CD4-positive, CD25-positive, alpha-beta regulatory T cell (primary cell): ENCODE measurements at regions not wholly inside any gene's neighbourhood (a gene's known extent, or its start where the extent isn't known, plus 50 kb on each side); places are given as distances from the start of the nearest gene placed in this dataset.

ENCODE experiments used
- ATAC-seq, 2 donors: fragments of 150-1000 bp; cut with Tn5 transposase; one replicate each; pipeline ENCODE4 v1.10.0; 2021; ENCODE audit warnings: low read depth in 2 of 2, moderate number of reproducible peaks in 2 of 2, moderate library complexity in 1 of 2
- DNase-seq, 3 donors: peaks; one replicate each; pipeline versions ENCODE4 v3.0.0 to v3.0.0-alpha.2; 2012 to 2022; ENCODE audit warnings: mixed read lengths in 1 of 3
- H3K27ac ChIP-seq: one replicate; pipeline ENCODE4 v1.7.0; 2013; ENCODE audit warnings: mild to moderate bottlenecking, low read length; ENCODE audit not compliant: insufficient read depth, poor library complexity, severe bottlenecking
- H3K27me3 ChIP-seq: one replicate; pipeline ENCODE4 v1.7.0; 2013; ENCODE audit warnings: low read length; ENCODE audit not compliant: control insufficient read depth, insufficient read depth
- H3K36me3 ChIP-seq: one replicate; pipeline ENCODE4 v1.7.0; 2013; ENCODE audit warnings: mild to moderate bottlenecking, low read length, moderate library complexity; ENCODE audit not compliant: control insufficient read depth, insufficient read depth
- H3K4me1 ChIP-seq: 2 replicates; pipeline ENCODE4 v1.7.0; 2013; ENCODE audit warnings: mild to moderate bottlenecking, low read length; ENCODE audit not compliant: insufficient read depth, control insufficient read depth, poor library complexity, severe bottlenecking
- H3K4me3 ChIP-seq: one replicate; pipeline ENCODE4 v1.7.0; 2013; ENCODE audit warnings: low read depth, mild to moderate bottlenecking, low read length, moderate library complexity
- H3K9me3 ChIP-seq, 2 experiments: 1 replicate in 1 of 2; 2 replicates in 1 of 2; pipeline ENCODE4 v1.7.0; 2013; ENCODE audit warnings: low read length in 2 of 2, mild to moderate bottlenecking in 1 of 2, moderate library complexity in 1 of 2; ENCODE audit not compliant: control insufficient read depth in 2 of 2
- H3K27ac Mint-ChIP-seq, 3 donors: one replicate each; pipeline ENCODE4 v1.8.0; 2020 to 2022; ENCODE audit warnings: mild to moderate bottlenecking in 3 of 3, mixed read lengths in 3 of 3, moderate library complexity in 2 of 3
- H3K27me3 Mint-ChIP-seq: one replicate; pipeline ENCODE4 v1.8.0; 2022; ENCODE audit warnings: mild to moderate bottlenecking, mixed read lengths
- H3K36me3 Mint-ChIP-seq: one replicate; pipeline ENCODE4 v1.8.0; 2020; ENCODE audit warnings: mixed read lengths
- H3K4me1 Mint-ChIP-seq, 4 donors: one replicate each; pipeline ENCODE4 v1.8.0; 2020 to 2022; ENCODE audit warnings: mixed read lengths in 4 of 4, mild to moderate bottlenecking in 1 of 4
- H3K4me3 Mint-ChIP-seq, 4 donors: one replicate each; pipeline ENCODE4 v1.8.0; 2020 to 2022; ENCODE audit warnings: mild to moderate bottlenecking in 4 of 4, mixed read lengths in 4 of 4, moderate library complexity in 3 of 4
- H3K9me3 Mint-ChIP-seq, 7 donors: one replicate each; pipeline ENCODE4 v1.8.0; 2020 to 2022; ENCODE audit warnings: mixed read lengths in 7 of 7, mild to moderate bottlenecking in 3 of 7, moderate library complexity in 2 of 7

DNA sequence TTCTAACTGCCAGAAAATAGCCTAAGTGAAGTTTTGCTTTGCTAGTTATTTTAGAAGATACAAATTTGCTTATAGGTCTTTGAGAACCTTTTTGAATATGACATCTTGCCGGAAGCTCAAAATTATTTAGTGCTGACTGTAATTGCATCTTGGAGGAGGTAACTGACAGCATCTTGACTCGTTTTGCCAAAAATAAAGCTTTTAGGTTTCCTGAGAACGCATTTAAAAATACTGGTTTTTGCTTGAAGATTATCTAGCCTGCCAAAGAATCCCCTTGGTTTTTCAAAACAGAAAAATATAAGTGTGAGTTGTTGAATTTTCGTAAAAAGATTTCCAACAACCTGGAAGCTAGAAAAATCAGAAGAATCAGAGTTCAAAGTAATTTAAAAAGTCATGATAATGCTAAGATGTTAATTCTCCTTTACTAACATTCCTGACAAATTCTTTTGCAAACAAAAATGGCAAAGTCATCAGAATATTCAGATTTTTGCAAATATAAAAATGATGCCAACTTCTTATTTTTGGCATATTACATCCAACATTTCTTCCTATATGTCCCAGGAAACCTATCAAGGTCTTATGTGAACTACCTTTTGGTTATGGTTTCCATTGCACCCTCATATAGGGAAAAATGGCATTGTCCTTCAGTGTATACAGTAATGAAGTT lies 178.0 kb upstream of the SLC8A1 start:
- no peaks in the 10 kb centered on the region for H3K27me3 Mint-ChIP-seq
- no peak overlapping the region for H3K27ac ChIP-seq
- H3K27ac Mint-ChIP-seq: no peak overlapping the region
- no peaks in the 10 kb centered on the region for H3K4me1 ChIP-seq
- DNase-seq (no peak), ATAC-seq (no peak)
- H3K9me3 ChIP-seq: no peaks in the 10 kb centered on the region
- H3K4me1 Mint-ChIP-seq: no peaks in the 10 kb centered on the region
- no peaks in the 10 kb centered on the region for H3K36me3 ChIP-seq
- H3K4me3 Mint-ChIP-seq: no peak overlapping the region
- H3K27me3 ChIP-seq: no peaks in the 10 kb centered on the region
- no peaks in the 10 kb centered on the region for H3K36me3 Mint-ChIP-seq
- H3K9me3 Mint-ChIP-seq: peaks cover 0 to 6% (median 0%) of the 10 kb centered on the region in 7 donors
- no peak overlapping the region for H3K4me3 ChIP-seq

DNA sequence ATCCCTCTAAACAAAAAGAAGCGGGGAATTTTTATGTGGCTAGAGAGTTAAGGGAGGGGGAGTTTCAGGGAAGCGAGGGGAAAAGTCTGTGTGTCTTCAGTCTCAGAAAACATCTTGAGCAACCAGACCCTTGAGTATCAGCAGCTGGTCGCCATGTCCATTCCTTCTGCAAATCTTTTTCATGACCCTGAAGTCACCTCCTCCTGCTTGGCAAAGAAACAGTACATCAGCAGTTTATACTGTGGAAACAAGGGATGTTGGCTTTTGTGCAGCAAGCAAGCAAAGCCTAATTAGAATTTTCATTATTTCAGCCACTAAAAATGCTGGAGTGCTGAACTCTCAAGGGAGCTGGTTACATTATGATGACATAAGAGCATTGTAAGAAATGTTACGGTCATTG lies 187.4 kb upstream of the SLC8A1 start:
- Histone ChIP-seq H3K4me1 (no peaks in the 10 kb centered on the region), H3K27me3 (no peaks in the 10 kb centered on the region), H3K27ac (no peak overlapping the region), H3K4me3 (no peak overlapping the region), H3K9me3 (no peaks in the 10 kb centered on the region), H3K36me3 (no peaks in the 10 kb centered on the region)
- Mint-ChIP-seq H3K27ac (no peak overlapping the region), H3K27me3 (no peaks in the 10 kb centered on the region), H3K36me3 (no peaks in the 10 kb centered on the region), H3K9me3 (peaks cover 0 to 6% (median 1%) of the 10 kb centered on the region in 7 donors), H3K4me3 (no peak overlapping the region), H3K4me1 (no peaks in the 10 kb centered on the region)
- ATAC-seq (no peak), DNase-seq (no peak)

DNA sequence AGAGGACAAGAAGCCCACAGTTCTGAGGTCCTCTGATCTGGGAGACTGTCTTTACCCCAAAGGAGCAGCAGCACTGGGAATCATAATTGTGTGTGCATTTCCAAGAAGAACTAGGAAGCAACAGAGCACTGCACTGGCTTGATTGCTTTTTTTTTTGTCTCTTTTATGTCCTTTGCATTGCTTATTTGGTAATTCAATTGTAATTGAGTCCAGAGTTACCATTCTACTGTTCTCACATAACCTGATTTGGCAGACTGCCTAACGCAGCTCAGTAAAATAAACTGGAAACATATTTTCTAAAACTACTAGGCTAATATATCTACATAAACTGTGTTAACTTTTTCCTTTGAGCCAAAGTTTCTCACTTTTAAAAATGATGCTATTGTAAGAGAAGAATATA lies 190.3 kb upstream of the SLC8A1 start:
- H3K27ac ChIP-seq: no peak overlapping the region
- no peaks in the 10 kb centered on the region for H3K4me1 ChIP-seq
- no peak overlapping the region for H3K4me3 Mint-ChIP-seq
- no peaks in the 10 kb centered on the region for H3K36me3 Mint-ChIP-seq
- no peaks in the 10 kb centered on the region for H3K36me3 ChIP-seq
- peaks cover 0 to 3% (median 0%) of the 10 kb centered on the region in 7 donors for H3K9me3 Mint-ChIP-seq
- no peaks in the 10 kb centered on the region for H3K27me3 ChIP-seq
- no peak overlapping the region for H3K27ac Mint-ChIP-seq
- ATAC-seq (no peak), DNase-seq (no peak)
- no peaks in the 10 kb centered on the region for H3K27me3 Mint-ChIP-seq
- H3K9me3 ChIP-seq: no peaks in the 10 kb centered on the region
- no peaks in the 10 kb centered on the region for H3K4me1 Mint-ChIP-seq
- no peak overlapping the region for H3K4me3 ChIP-seq

DNA sequence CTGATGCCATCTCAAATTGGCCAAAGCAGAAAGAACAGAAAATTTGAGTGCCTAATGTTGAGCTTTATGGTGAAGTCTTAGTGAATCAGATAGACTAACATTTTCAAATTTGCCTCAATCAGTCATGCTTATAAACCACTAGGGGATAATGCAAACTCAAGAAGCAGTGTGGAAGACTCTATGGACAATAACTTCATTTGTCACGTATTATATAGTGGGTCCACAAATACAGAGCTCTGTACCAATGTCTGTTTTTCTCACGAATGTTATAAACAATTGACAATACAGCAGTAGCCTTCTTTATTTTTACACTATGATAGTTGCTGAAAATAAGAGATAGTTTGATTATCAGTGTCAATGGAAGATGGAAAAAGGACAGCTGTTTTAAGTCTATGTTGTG lies 190.8 kb upstream of the SLC8A1 start:
- DNase-seq (no peak), ATAC-seq (no peak)
- no peaks in the 10 kb centered on the region for H3K27me3 ChIP-seq
- no peaks in the 10 kb centered on the region for H3K9me3 ChIP-seq
- no peaks in the 10 kb centered on the region for H3K4me1 ChIP-seq
- H3K9me3 Mint-ChIP-seq: peaks cover 0 to 4% (median 0%) of the 10 kb centered on the region in 7 donors
- no peak overlapping the region for H3K4me3 Mint-ChIP-seq
- H3K27me3 Mint-ChIP-seq: no peaks in the 10 kb centered on the region
- H3K27ac ChIP-seq: no peak overlapping the region
- no peaks in the 10 kb centered on the region for H3K36me3 ChIP-seq
- no peak overlapping the region for H3K27ac Mint-ChIP-seq
- no peaks in the 10 kb centered on the region for H3K4me1 Mint-ChIP-seq
- no peaks in the 10 kb centered on the region for H3K36me3 Mint-ChIP-seq
- no peak overlapping the region for H3K4me3 ChIP-seq

DNA sequence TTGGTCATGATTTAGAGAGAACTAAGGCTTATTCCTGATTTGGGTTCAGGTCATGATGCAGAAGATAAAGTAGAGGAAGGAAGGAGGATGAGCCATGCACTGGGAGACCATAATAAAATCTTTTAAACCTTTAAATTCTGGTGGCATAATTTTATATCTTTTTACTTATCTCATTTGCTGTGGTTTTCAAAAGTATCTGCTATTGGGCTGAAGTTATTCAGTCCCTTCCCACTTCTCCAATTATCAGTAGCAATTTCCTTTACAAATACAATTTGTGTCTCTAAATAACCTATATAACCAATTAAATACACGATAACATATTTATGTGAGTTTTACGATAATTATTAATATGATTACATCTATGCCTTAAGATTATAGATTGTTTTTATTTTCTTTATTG lies 194.8 kb upstream of the SLC8A1 start:
- no peaks in the 10 kb centered on the region for H3K9me3 ChIP-seq
- H3K27ac Mint-ChIP-seq: no peak overlapping the region
- peaks cover 0 to 4% (median 0%) of the 10 kb centered on the region in 7 donors for H3K9me3 Mint-ChIP-seq
- no peak for DNase-seq
- H3K36me3 ChIP-seq: no peaks in the 10 kb centered on the region
- no peak overlapping the region for H3K27ac ChIP-seq
- H3K4me1 ChIP-seq: no peaks in the 10 kb centered on the region
- no peaks in the 10 kb centered on the region for H3K27me3 ChIP-seq
- H3K36me3 Mint-ChIP-seq: no peaks in the 10 kb centered on the region
- ATAC-seq: no peak
- no peaks in the 10 kb centered on the region for H3K4me1 Mint-ChIP-seq
- H3K4me3 Mint-ChIP-seq: no peak overlapping the region
- no peak overlapping the region for H3K4me3 ChIP-seq
- H3K27me3 Mint-ChIP-seq: no peaks in the 10 kb centered on the region

DNA sequence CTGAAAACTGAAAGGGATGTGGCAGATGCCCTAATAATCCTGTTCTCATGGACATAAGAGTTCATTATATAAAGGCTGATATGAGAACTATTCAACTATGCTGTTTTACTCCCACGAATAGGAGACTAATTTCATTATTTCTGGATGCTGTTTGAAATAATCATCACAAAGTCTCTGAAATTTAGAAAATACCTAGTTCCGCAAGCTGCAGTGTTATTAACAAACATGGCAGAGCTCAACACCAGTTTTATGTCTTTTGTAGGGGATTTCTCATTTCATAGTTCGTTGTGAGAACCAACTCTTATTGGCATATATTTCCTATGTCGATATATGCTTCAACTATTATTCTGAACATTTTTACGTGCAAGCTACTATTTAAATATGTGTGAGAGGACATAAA lies 200.3 kb upstream of the SLC8A1 start:
- Histone ChIP-seq H3K27me3 (no peaks in the 10 kb centered on the region), H3K27ac (no peak overlapping the region), H3K4me3 (no peak overlapping the region), H3K9me3 (no peaks in the 10 kb centered on the region), H3K4me1 (no peaks in the 10 kb centered on the region), H3K36me3 (no peaks in the 10 kb centered on the region)
- Mint-ChIP-seq H3K4me3 (no peak overlapping the region), H3K36me3 (no peaks in the 10 kb centered on the region), H3K27me3 (no peaks in the 10 kb centered on the region), H3K27ac (no peak overlapping the region), H3K9me3 (peaks cover 0 to 6% (median 0%) of the 10 kb centered on the region in 7 donors), H3K4me1 (no peaks in the 10 kb centered on the region)
- ATAC-seq: no peak
- no peak for DNase-seq

DNA sequence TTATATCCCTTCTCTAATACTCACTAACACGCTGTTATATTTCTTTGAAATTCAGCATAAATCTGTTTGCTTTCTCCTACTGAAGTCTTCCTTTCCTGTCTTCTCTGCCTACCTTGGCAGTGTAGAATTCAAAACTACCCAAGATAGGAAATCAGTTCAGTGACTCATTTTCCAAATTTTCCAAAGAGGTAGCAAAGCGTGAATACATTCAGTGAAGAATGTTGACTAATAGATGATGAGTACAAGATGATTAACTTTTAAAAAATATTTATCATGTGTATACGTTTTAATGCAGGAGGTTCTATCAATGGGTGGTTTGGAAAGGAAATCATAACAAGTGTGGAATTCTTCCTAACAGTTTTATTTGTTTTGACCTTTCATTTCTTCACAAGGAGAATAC lies 201.9 kb upstream of the SLC8A1 start:
- no peaks in the 10 kb centered on the region for H3K9me3 ChIP-seq
- DNase-seq (no peak), ATAC-seq (no peak)
- no peak overlapping the region for H3K27ac Mint-ChIP-seq
- H3K36me3 ChIP-seq: no peaks in the 10 kb centered on the region
- H3K36me3 Mint-ChIP-seq: no peaks in the 10 kb centered on the region
- peaks cover 0 to 2% (median 0%) of the 10 kb centered on the region in 7 donors for H3K9me3 Mint-ChIP-seq
- no peak overlapping the region for H3K27ac ChIP-seq
- no peaks in the 10 kb centered on the region for H3K4me1 ChIP-seq
- H3K4me1 Mint-ChIP-seq: no peaks in the 10 kb centered on the region
- no peaks in the 10 kb centered on the region for H3K27me3 ChIP-seq
- H3K4me3 ChIP-seq: no peak overlapping the region
- no peak overlapping the region for H3K4me3 Mint-ChIP-seq
- no peaks in the 10 kb centered on the region for H3K27me3 Mint-ChIP-seq

DNA sequence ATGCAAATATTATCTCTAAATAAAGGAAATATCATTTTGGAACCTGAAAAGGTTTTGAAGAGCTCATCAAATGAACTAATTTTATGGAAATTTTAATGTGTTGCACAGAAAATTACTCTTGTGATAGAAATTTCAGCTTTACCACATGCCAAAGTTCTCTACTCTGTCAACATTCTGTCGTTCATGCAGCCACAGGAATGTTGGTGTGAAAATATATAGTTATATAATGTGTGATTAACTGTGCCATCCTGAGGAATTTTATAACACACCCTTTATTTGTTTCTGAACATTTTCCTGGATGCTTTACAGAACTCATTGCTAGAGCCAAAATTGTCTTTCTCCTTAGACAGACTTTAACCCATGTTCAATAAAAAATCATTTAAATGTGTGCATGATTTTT lies 202.5 kb upstream of the SLC8A1 start:
- Mint-ChIP-seq H3K36me3 (no peaks in the 10 kb centered on the region), H3K27ac (no peak overlapping the region), H3K9me3 (peaks cover 0 to 2% (median 0%) of the 10 kb centered on the region in 7 donors), H3K4me3 (no peak overlapping the region), H3K4me1 (no peaks in the 10 kb centered on the region), H3K27me3 (no peaks in the 10 kb centered on the region)
- DNase-seq: no peak
- ATAC-seq: no peak
- H3K36me3 ChIP-seq: no peaks in the 10 kb centered on the region
- H3K9me3 ChIP-seq: no peaks in the 10 kb centered on the region
- no peak overlapping the region for H3K27ac ChIP-seq
- no peaks in the 10 kb centered on the region for H3K27me3 ChIP-seq
- H3K4me1 ChIP-seq: no peaks in the 10 kb centered on the region
- H3K4me3 ChIP-seq: no peak overlapping the region
